CD4-positive, alpha-beta T cell treated with Interferon gamma for 1 hour (primary cell): ENCODE measurements at regions not wholly inside any gene's neighbourhood (a gene's known extent, or its start where the extent isn't known, plus 50 kb on each side); places are given as distances from the start of the nearest gene placed in this dataset.

Source experiments
- DNase-seq: peaks from one replicate; pipeline ENCODE4 v3.0.0-alpha.2; 2020

GRCh38 chr10:123561141-123561440 lies 105.1 kb upstream of the GPR26 start:
- DNase-seq: no peak

GRCh38 chr10:123562387-123562786 lies 103.8 kb upstream of the GPR26 start:
- DNase-seq: no peak

GRCh38 chr10:123562811-123563580 lies 103.2 kb upstream of the GPR26 start:
- DNase-seq: no peak

GRCh38 chr10:123563581-123563855 lies 102.6 kb upstream of the GPR26 start:
- no peak for DNase-seq

GRCh38 chr10:123563994-123564393 lies 102.2 kb upstream of the GPR26 start:
- DNase-seq: no peak

- DNase-seq: no peak
Observed at GRCh38 chr10:123564631-123565030, 101.5 kb upstream of the GPR26 start.

- no peak for DNase-seq
Observed at GRCh38 chr10:123565691-123566660, 100.2 kb upstream of the GPR26 start.

- DNase-seq: no peak
Observed at GRCh38 chr10:123567984-123568739, 98.0 kb upstream of the GPR26 start.

GRCh38 chr10:123568751-123569150 lies 97.4 kb upstream of the GPR26 start:
- DNase-seq: no peak

GRCh38 chr10:123569436-123570035 lies 96.6 kb upstream of the GPR26 start:
- no peak for DNase-seq

GRCh38 chr10:123570051-123570897 lies 95.9 kb upstream of the GPR26 start:
- no peak for DNase-seq

- no peak for DNase-seq
Observed at GRCh38 chr10:123570898-123571515, 95.1 kb upstream of the GPR26 start.

GRCh38 chr10:123571978-123572377 lies 94.2 kb upstream of the GPR26 start:
- DNase-seq: no peak

- DNase-seq: peak; percentile 11
Observed at GRCh38 chr10:123573236-123574108, 92.7 kb upstream of the GPR26 start.

- DNase-seq: no peak
Observed at GRCh38 chr10:123574109-123574698, 92.0 kb upstream of the GPR26 start.

- no peak for DNase-seq
Observed at GRCh38 chr10:123575105-123575504, 91.0 kb upstream of the GPR26 start.

- no peak for DNase-seq
Observed at GRCh38 chr10:123576706-123577105, 89.4 kb upstream of the GPR26 start.

GRCh38 chr10:123577921-123578461 lies 88.2 kb upstream of the GPR26 start:
- no peak for DNase-seq

GRCh38 chr10:123578721-123579120 lies 87.4 kb upstream of the GPR26 start:
- no peak for DNase-seq

GRCh38 chr10:123579675-123580074 lies 86.5 kb upstream of the GPR26 start:
- no peak for DNase-seq
